Epithelial cell of prostate (primary cell): ENCODE measurements at regions not wholly inside any gene's neighbourhood (a gene's known extent, or its start where the extent isn't known, plus 50 kb on each side); places are given as distances from the start of the nearest gene placed in this dataset.

ENCODE experiments used
- DNase-seq: peaks from one replicate; pipeline ENCODE4 v3.0.0-alpha.2; 2011; ENCODE audit warnings: low read depth, low spot score
- H3K27ac ChIP-seq: fragments of 450-650 bp; 2 replicates; pipeline ENCODE4 v1.5.1; 2017; ENCODE audit warnings: mild to moderate bottlenecking

- H3K27ac ChIP-seq = no peak overlapping the region
- DNase-seq = no peak
Measured at GRCh38 chr18:55121397-55122170, 162.3 kb upstream of the CCDC68 start.

- no peak overlapping the region for H3K27ac ChIP-seq
- no peak for DNase-seq
Measured at GRCh38 chr18:55120896-55121295, 161.6 kb upstream of the CCDC68 start.

GRCh38 chr18:55119434-55119833, 160.2 kb upstream of the CCDC68 start:
- DNase-seq = no peak
- H3K27ac ChIP-seq = no peak overlapping the region

- no peak for DNase-seq
- no peak overlapping the region for H3K27ac ChIP-seq
Measured at GRCh38 chr18:55119016-55119415, 159.8 kb upstream of the CCDC68 start.

- H3K27ac ChIP-seq = no peak overlapping the region
- DNase-seq = no peak
Measured at GRCh38 chr18:55116863-55117262, 157.6 kb upstream of the CCDC68 start.

GRCh38 chr18:55115606-55116005, 156.3 kb upstream of the CCDC68 start:
- H3K27ac ChIP-seq = no peak overlapping the region

GRCh38 chr18:55114876-55115275, 155.6 kb upstream of the CCDC68 start:
- no peak overlapping the region for H3K27ac ChIP-seq
- DNase-seq = no peak

More at GRCh38 chr18:55115606-55116005, 156.3 kb upstream of the CCDC68 start:
- DNase-seq = no peak

- no peak overlapping the region for H3K27ac ChIP-seq
- no peak for DNase-seq
Measured at GRCh38 chr18:55113800-55114199, 154.5 kb upstream of the CCDC68 start.

- no peak for DNase-seq
- no peak overlapping the region for H3K27ac ChIP-seq
Measured at GRCh38 chr18:55111271-55111670, 152.0 kb upstream of the CCDC68 start.

GRCh38 chr18:55110436-55110835, 151.2 kb upstream of the CCDC68 start:
- no peak overlapping the region for H3K27ac ChIP-seq
- DNase-seq = no peak

GRCh38 chr18:55109818-55110414, 150.7 kb upstream of the CCDC68 start:
- DNase-seq = no peak
- H3K27ac ChIP-seq = no peak overlapping the region

GRCh38 chr18:55106906-55107305, 147.6 kb upstream of the CCDC68 start:
- DNase-seq = no peak
- no peak overlapping the region for H3K27ac ChIP-seq

- H3K27ac ChIP-seq = no peak overlapping the region
- DNase-seq = no peak
Measured at GRCh38 chr18:55106466-55106865, 147.2 kb upstream of the CCDC68 start.

- no peak overlapping the region for H3K27ac ChIP-seq
- DNase-seq = no peak
Measured at GRCh38 chr18:55105873-55106272, 146.6 kb upstream of the CCDC68 start.

GRCh38 chr18:55102958-55103456, 143.7 kb upstream of the CCDC68 start:
- DNase-seq = no peak
- H3K27ac ChIP-seq = no peak overlapping the region

- no peak overlapping the region for H3K27ac ChIP-seq
- DNase-seq = no peak
Measured at GRCh38 chr18:55102501-55102900, 143.2 kb upstream of the CCDC68 start.

GRCh38 chr18:55101458-55101824, 142.2 kb upstream of the CCDC68 start:
- peak overlapping the region; percentile 12 for H3K27ac ChIP-seq
- no peak for DNase-seq

GRCh38 chr18:55100817-55101457, 141.7 kb upstream of the CCDC68 start:
- DNase-seq = peak; percentile 60
- H3K27ac ChIP-seq = peak overlapping the region; percentile 12

GRCh38 chr18:55097456-55098170, 138.4 kb upstream of the CCDC68 start:
- H3K27ac ChIP-seq = no peak overlapping the region

GRCh38 chr18:55096263-55096951, 137.1 kb upstream of the CCDC68 start:
- DNase-seq = no peak
- no peak overlapping the region for H3K27ac ChIP-seq

More at GRCh38 chr18:55097456-55098170, 138.4 kb upstream of the CCDC68 start:
- DNase-seq = peak; percentile 40
